Cardiac muscle cell (in vitro differentiated cells and primary cell): ENCODE measurements at regions not wholly inside any gene's neighbourhood (a gene's known extent, or its start where the extent isn't known, plus 50 kb on each side); places are given as distances from the start of the nearest gene placed in this dataset.

Source experiments
- DNase-seq, 2 donors: peaks; one replicate each; pipeline versions ENCODE4 v3.0.0 to v3.0.0-alpha.2; 2010 to 2017; ENCODE audit warnings: low read depth in 1 of 2, low spot score in 1 of 2
- H3K27ac ChIP-seq: fragments of 200-600 bp; sonication (generic); 2 replicates; pipeline ENCODE4 v1.5.1; 2016
- H3K27me3 ChIP-seq: fragments of 200-600 bp; sonication (generic); 2 replicates; pipeline ENCODE4 v1.6.0; 2016; ENCODE audit warnings: control low read depth
- H3K36me3 ChIP-seq: fragments of 200-600 bp; sonication (generic); 2 replicates; pipeline ENCODE4 v1.5.1; 2016; ENCODE audit warnings: control low read depth
- H3K4me1 ChIP-seq: fragments of 200-600 bp; sonication (generic); 2 replicates; pipeline ENCODE4 v1.8.1; 2017; ENCODE audit warnings: low read depth, mild to moderate bottlenecking, mixed run types
- H3K4me3 ChIP-seq: fragments of 200-600 bp; sonication (generic); 2 replicates; pipeline ENCODE4 v1.5.1; 2016; ENCODE audit warnings: mild to moderate bottlenecking
- H3K9me3 ChIP-seq: fragments of 200-600 bp; sonication (generic); 2 replicates; pipeline ENCODE4 v1.5.1; 2017; ENCODE audit warnings: low read depth, mild to moderate bottlenecking, control low read depth
- CTCF ChIP-seq: IDR thresholded peaks from 2 replicates; pipeline ENCODE4 v1.5.1; 2012; ENCODE audit warnings: low read depth, mild to moderate bottlenecking, low read length

- Histone ChIP-seq H3K27ac (no peak overlapping the region), H3K4me1 (no peaks in the 10 kb centered on the region), H3K36me3 (no peaks in the 10 kb centered on the region), H3K4me3 (no peak overlapping the region), H3K27me3 (no peaks in the 10 kb centered on the region), H3K9me3 (no peaks in the 10 kb centered on the region)
- no peak for TF ChIP-seq CTCF
- DNase-seq, result no peak
Measured at GRCh38 chr3:13123765-13124164, 50.5 kb upstream of the IQSEC1 start.

GRCh38 chr3:13123013-13123654 lies 49.9 kb upstream of the IQSEC1 start:
- DNase-seq, result no peak
- Histone ChIP-seq H3K4me3 (no peak overlapping the region), H3K36me3 (no peaks in the 10 kb centered on the region), H3K27ac (no peak overlapping the region), H3K9me3 (no peaks in the 10 kb centered on the region), H3K4me1 (no peaks in the 10 kb centered on the region), H3K27me3 (no peaks in the 10 kb centered on the region)
- TF ChIP-seq CTCF, result no peak
